ENCODE measurements at regions not wholly inside any gene's neighbourhood (a gene's known extent, or its start where the extent isn't known, plus 50 kb on each side); places are given as distances from the start of the nearest gene placed in this dataset.

DNA sequence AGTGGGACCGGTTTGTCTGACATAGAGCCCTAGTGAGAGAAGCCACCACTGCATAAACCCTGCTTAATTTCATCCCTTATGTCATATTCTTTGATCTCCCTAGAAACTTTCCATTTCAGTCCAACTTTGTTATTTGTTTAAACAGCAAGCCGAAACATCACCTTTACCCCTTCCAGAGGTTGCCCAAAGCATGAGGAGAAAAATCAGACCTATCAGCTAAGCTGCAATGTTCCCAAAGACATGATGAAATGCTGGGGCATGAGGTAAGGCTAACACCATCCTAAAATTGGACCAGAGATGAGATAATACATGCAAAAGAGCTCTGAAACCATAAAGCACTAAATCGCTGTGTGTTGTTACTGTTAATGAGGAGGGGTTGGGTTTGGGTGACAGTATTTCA is 447.9 kb upstream of the ACVR2A start:
- H3K27me3 Mint-ChIP-seq = no peaks in the 10 kb centered on the region
- TF ChIP-seq, protein P1, sequence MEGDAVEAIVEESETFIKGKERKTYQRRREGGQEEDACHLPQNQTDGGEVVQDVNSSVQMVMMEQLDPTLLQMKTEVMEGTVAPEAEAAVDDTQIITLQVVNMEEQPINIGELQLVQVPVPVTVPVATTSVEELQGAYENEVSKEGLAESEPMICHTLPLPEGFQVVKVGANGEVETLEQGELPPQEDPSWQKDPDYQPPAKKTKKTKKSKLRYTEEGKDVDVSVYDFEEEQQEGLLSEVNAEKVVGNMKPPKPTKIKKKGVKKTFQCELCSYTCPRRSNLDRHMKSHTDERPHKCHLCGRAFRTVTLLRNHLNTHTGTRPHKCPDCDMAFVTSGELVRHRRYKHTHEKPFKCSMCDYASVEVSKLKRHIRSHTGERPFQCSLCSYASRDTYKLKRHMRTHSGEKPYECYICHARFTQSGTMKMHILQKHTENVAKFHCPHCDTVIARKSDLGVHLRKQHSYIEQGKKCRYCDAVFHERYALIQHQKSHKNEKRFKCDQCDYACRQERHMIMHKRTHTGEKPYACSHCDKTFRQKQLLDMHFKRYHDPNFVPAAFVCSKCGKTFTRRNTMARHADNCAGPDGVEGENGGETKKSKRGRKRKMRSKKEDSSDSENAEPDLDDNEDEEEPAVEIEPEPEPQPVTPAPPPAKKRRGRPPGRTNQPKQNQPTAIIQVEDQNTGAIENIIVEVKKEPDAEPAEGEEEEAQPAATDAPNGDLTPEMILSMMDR (IDR thresholded peaks at IDR 0.05) = no peak
- intact Hi-C loops (cut with micrococcal nuclease) = no loop called here
- no peak for ATAC-seq (ENCODE audit: low read depth)
- no peak overlapping the region for H3K4me3 Mint-ChIP-seq
- H3K36me3 Mint-ChIP-seq (ENCODE audit: low read depth) = no peaks in the 10 kb centered on the region
- H3K27ac Mint-ChIP-seq = no peak overlapping the region
- DNase-seq = no peak
- ChIA-PET CTCF (no interaction called here), POLR2A (no interaction called here)
- no peaks in the 10 kb centered on the region for H3K4me1 Mint-ChIP-seq
- H3K9me3 Mint-ChIP-seq = no peaks in the 10 kb centered on the region

DNA sequence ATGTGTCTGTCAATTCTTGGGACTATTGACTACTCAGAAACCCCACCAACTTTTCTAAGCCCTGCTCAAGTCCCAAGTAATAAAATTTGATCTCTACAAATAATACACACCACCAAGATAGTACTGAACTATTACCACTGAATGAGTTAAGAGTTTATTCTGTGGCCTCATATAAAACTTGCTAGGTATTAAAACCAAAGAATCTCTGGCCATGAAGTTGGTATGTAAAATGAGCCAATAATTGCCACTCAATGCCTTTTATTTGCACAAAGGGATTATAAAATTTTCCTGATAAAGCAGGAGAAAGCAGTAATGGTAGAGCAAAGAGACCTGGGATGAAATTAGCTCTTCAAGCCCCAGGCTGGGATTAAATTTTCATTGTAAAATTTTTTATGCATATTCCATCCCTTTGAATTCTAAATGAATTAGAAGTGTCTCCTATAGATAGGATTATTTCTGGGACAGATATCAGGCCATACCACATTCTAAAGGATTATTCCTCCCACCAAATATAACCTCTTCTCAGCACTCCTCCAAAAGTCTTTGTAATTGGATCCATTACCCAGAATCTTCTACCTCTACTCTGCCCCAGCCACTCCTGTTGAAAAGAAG is 450.5 kb upstream of the ACVR2A start:
- Mint-ChIP-seq H3K4me3 (no peak overlapping the region), H3K27me3 (no peaks in the 10 kb centered on the region), H3K4me1 (no peaks in the 10 kb centered on the region), H3K9me3 (no peaks in the 10 kb centered on the region), H3K36me3 (ENCODE audit: low read depth) (no peaks in the 10 kb centered on the region), H3K27ac (no peak overlapping the region)
- no peak for DNase-seq
- TF ChIP-seq, protein P1 (IDR thresholded peaks at IDR 0.05) = no peak
- intact Hi-C loops (cut with micrococcal nuclease) = no loop called here
- ATAC-seq (ENCODE audit: low read depth) = no peak
- ChIA-PET POLR2A (no interaction called here), CTCF (no interaction called here)

DNA sequence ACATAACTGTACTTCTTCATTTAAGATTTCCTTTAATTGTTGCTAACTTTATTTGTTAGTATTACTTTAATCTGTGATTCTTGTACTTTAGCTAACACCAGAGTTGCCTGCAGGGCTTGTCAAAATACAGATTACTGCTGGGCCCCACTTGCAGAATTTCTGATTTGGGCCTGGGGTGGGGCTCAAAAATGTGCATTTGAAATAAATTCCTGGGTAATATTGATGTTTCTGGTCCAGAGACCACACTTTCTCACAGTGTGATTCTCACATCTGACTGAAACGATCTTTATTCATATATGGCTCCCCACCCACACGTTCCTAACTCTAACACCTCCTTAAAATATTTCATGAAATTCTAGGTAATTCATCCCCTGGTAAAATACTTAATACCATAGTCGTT is 452.6 kb upstream of the ACVR2A start:
- H3K36me3 Mint-ChIP-seq (ENCODE audit: low read depth) = no peaks in the 10 kb centered on the region
- POLR2A ChIA-PET = no interaction called here
- intact Hi-C loops (cut with micrococcal nuclease) = no loop called here
- CTCF ChIA-PET = no interaction called here
- no peaks in the 10 kb centered on the region for H3K9me3 Mint-ChIP-seq
- no peaks in the 10 kb centered on the region for H3K4me1 Mint-ChIP-seq
- no peaks in the 10 kb centered on the region for H3K27me3 Mint-ChIP-seq
- DNase-seq (no peak), ATAC-seq (ENCODE audit: low read depth) (no peak)
- no peak overlapping the region for H3K4me3 Mint-ChIP-seq
- H3K27ac Mint-ChIP-seq = no peak overlapping the region
- TF ChIP-seq, protein P1 (IDR thresholded peaks at IDR 0.05) = no peak

DNA sequence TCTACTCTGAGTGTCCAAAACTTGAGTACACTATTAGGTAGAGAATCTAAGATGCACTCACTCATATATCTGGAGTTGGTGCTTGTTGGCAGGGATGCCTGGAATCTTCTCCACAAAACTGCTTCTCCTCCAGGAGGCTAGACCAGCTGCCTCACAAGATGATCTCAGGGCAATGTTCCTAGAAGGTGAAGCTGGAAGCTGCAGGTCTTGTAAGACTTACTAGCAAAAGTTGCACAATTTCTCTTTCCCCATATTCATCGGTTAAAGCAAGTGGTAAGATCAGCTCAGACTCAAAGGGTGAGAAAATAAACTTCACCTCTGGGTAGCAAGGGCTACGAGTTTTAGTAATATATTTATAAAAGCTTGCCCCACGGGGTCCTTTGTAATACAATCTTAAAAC is 454.4 kb upstream of the ACVR2A start:
- Mint-ChIP-seq H3K9me3 (no peaks in the 10 kb centered on the region), H3K27me3 (no peaks in the 10 kb centered on the region), H3K27ac (no peak overlapping the region), H3K4me3 (no peak overlapping the region), H3K36me3 (ENCODE audit: low read depth) (no peaks in the 10 kb centered on the region), H3K4me1 (no peaks in the 10 kb centered on the region)
- ChIA-PET POLR2A (no interaction called here), CTCF (no interaction called here)
- no peak for DNase-seq
- no peak for ATAC-seq (ENCODE audit: low read depth)
- intact Hi-C loops (cut with micrococcal nuclease) = no loop called here
- TF ChIP-seq, protein P1 (IDR thresholded peaks at IDR 0.05) = no peak

DNA sequence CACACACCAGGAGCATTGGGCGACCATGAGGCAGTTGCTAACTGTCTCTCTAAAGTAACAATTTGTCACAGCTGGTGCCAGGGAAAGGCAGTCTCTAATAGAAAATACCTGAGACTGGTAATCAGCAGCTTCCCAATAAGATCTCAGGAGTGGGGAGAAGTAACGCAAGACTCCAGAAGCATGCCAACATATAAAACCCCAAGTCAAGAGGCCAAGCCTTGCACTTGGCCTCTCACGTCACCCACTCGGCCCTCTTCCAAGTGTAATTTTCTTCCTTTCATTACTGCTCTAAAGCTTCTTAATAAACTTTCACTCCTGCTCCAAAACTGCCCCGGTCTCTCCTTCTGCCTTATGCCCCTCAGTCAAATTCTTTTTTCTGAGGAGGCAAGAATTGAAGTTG is 455.6 kb upstream of the ACVR2A start:
- DNase-seq (no peak), ATAC-seq (ENCODE audit: low read depth) (no peak)
- CTCF ChIA-PET = no interaction called here
- Mint-ChIP-seq H3K4me1 (no peaks in the 10 kb centered on the region), H3K36me3 (ENCODE audit: low read depth) (no peaks in the 10 kb centered on the region), H3K27ac (no peak overlapping the region), H3K9me3 (no peaks in the 10 kb centered on the region), H3K4me3 (no peak overlapping the region), H3K27me3 (no peaks in the 10 kb centered on the region)
- POLR2A ChIA-PET = no interaction called here
- intact Hi-C loops (cut with micrococcal nuclease) = no loop called here
- TF ChIP-seq, protein P1 (IDR thresholded peaks at IDR 0.05) = no peak
